NCI-H1092 (cell line): ENCODE measurements at regions not wholly inside any gene's neighbourhood (a gene's known extent, or its start where the extent isn't known, plus 50 kb on each side); places are given as distances from the start of the nearest gene placed in this dataset.

Source experiments
- DNase-seq: peaks from one replicate; lab custom pipeline; 2025; lab: John Stamatoyannopoulos, UW

GRCh38 chr6:90435207-90435899 lies 138.7 kb upstream of the BACH2 start:
- no peak for DNase-seq

DNA sequence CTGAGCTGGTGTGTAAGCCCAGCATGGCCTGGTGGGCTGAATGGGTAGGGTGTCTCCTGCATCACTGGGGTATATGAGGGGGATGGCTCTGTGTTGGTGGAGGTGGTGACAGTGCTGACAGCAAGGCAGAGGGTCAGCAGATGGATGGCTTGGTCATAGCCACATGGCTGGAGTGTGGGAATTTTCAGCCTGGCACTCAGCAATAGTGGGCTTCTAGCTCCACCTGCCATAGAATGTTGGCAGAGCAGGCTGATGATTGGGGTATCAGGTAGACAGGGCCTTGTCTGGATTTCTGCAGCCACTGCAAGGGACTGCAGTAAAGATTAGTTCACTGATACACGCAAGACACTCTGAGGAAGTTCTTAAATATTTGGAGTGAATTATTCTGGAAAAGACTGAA lies 137.5 kb upstream of the BACH2 start:
- no peak for DNase-seq

- no peak for DNase-seq
Observed at GRCh38 chr6:90432937-90433336, 136.3 kb upstream of the BACH2 start.

DNA sequence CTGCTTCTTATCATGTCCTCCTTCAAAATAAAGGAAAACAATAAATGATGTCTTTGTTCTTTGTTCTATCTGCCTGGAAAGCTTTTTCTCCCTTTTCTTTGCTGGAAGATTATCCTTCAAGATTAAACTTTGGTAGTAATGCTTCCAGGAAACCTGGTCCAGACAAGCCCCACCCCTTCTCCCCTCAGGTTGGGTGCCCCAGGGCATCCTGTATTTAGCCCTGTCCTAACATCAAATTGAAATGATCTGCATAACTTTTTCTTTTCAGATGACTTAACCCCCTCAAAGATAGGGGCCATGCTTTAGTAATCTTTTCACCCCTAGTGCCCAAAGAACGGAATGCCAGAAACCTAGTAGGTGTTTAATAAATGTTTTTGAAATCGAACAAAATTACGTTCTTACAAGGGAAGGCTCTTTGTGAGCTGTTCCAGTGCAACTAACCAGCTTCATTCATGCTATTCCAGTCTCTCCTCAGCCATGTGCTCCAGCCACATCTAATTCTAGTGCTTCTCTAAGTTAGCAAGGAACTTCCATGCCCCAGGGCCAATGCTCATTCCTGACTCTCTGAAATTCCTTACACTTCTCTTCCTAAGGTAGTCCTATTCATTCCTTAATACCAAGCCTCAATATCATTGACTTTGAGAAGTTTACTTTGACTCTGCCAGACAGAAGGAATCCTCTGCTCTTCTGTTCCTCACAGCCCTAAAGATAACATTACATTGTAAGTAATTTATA lies 135.6 kb upstream of the BACH2 start:
- no peak for DNase-seq

DNA sequence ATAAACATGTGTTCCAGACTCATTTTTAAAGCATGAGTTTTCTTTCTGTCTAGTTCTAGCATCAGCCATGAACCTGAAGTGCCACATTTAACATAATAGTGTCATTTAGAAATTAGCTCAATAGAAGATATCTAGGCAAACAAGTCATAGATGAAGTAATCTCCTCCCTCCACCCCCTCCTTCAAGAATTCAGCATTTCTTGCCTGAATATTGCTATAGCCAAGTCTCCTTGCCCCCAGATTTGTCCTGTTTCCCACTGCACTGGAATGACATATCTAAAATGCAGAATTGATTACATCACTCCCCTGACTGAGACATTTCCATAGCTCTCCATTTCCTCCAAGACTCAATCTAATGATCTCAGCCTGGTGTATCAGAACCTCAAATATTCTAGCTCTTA lies 134.9 kb upstream of the BACH2 start:
- no peak for DNase-seq

DNA sequence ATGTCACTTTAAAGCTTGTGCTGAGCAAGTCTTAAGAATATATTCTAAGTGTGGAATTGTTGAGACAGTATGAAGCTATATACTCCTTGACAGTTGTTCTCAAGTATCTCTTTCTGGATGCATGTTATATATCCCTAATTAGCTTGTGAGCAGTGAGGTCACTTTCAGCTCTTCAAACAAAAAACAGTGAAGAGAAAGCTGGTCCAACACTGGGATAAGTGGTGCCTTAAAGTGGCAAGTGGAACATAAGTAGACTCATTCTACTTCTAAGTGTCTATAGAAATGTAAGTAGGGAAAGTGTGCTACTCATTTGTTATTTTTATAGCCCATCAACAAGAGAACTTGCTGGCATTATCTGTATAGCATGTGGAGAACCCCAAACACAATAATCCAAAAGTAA lies 133.1 kb upstream of the BACH2 start:
- DNase-seq, result no peak

DNA sequence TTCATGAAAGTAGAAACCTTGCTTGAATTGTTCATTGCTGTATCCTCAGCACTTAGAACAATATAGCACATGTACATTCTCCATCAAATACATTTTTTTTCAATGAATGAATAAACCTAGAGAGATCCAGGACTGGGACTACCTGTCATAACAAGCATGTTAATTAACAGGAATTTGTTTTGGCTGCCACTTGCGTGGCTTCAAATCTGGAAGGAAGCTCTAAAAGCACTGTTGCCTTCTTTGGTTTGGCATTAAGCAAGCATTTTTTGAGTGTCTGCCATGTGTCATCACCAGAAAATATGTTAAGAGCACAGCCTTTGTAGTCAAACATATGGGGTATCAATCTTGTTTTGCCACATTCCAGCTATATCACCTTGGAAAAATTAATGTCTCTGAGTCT lies 131.9 kb upstream of the BACH2 start:
- no peak for DNase-seq

GRCh38 chr6:90425161-90425641 lies 128.6 kb upstream of the BACH2 start:
- DNase-seq, result no peak

DNA sequence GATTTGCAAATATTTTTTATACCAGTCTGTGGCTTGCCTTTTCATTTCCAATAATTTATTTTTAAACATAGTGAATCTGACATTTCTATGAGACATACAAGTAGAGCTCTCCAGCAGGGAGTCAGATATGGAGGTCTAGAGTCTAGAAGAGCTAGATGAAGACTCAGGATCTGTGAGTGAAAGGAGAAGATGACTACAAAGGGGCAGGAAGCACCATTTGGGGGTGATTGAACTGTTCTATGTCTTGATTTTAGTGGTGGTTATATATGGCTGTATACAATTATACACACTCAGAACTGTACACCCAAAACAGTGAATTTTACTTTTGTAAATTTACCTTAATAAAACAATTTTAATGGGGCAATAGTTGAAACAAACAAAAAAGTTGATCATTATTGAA lies 127.9 kb upstream of the BACH2 start:
- DNase-seq, result no peak

GRCh38 chr6:90421666-90422065 lies 125.0 kb upstream of the BACH2 start:
- DNase-seq, result no peak

GRCh38 chr6:90420500-90420899 lies 123.9 kb upstream of the BACH2 start:
- no peak for DNase-seq

GRCh38 chr6:90417385-90417784 lies 120.7 kb upstream of the BACH2 start:
- no peak for DNase-seq

DNA sequence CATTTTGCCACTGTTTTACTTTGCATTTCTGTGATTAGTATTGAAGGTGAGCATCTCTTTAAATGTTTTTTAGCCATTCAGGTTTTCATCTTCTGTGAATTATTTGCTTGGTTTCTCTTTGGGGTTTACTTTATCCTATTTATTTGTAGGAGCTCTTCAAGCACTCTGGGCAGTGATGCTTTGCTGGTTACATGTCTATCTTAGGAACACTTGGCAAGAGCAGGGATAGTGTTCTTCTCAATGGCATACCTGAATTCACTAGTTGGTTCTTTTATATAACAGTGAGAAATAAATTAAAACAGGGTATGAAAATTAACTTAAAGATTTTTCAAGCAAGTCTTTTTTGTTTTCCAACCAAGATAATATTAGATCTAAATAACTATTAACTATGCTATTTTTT lies 119.7 kb upstream of the BACH2 start:
- DNase-seq, result no peak

GRCh38 chr6:90415178-90415577 lies 118.5 kb upstream of the BACH2 start:
- DNase-seq, result no peak

GRCh38 chr6:90414352-90414751 lies 117.7 kb upstream of the BACH2 start:
- DNase-seq, result no peak

DNA sequence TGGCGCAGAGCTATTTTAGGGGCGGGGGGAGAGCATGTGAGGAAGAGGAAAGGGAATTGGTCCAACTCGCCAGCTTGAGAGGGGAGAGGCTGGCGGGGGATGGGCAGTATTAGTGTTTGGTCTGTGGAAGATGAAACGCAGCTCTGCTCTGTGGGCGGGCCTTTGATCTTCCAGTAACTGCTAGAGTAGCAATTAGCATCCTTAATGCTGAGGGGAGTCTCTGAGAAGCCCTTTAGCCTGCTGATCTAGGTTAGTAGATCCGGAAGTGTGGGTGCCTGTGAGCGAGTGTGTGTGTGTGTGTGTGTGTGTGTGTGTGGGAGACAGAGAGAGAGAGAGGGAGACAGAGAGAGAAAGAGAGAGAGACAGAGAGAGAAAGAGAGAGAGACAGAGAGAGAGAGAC lies 117.2 kb upstream of the BACH2 start:
- DNase-seq, result peak; percentile 22

DNA sequence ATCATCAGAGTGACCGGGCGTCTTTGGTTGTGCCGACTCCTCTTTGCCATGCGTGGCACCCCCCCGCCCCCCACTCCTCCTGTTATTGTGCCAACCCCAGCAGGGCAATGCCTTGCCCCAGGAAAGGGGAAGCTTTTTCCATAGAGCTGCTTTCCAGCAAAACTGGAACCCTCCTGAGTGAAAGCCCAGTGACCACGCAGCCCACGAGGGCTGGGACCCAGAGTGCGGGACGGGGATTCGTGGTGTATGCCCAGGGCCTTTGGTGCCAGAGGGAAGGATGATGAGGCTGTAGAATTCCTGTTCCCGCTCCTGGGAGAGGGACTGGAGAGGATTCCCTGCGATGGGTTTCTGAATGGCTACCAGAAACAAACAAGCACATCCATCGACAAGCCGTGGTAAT lies 116.8 kb upstream of the BACH2 start:
- DNase-seq, result no peak

- no peak for DNase-seq
Observed at GRCh38 chr6:90412538-90413369, 116.1 kb upstream of the BACH2 start.

GRCh38 chr6:90411292-90411781 lies 114.7 kb upstream of the BACH2 start:
- DNase-seq, result no peak

DNA sequence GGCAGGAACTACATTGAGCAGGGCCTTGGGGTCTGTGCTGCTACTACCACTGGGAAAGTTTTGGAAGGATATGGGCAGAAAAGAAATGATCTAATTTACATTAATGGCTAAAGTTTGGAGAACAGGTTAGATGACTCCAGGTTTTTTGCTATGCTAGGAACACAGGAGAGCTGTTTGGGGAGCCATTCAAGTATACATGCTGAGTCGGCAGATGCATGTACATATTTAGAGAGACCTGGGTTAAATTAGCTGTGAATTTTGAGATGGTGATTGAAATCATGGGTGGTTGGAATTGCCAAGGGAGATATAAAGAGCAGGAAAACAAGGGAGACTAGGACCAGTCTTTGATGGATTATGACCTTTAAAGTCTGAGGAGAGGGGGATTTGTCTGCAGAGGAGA lies 113.1 kb upstream of the BACH2 start:
- no peak for DNase-seq

DNA sequence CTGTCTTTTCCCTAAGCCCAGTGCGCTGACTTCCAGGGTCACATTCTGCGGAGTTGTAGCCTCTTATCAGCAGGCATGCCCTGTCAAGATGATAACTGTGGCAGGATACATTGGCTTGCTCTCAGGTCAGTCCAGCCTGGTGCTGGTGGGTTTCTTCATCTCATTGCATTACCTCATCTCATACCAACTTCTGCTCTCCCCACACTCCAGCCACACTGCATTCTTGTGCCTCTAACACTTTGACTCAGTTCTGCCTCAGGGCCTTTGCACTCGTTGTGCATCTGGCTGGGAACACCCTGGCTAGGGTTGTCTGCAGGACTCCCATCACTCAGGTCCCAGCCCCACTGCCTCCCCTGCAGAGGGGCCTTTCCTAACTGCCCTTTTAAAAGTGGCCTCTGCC lies 110.3 kb upstream of the BACH2 start:
- no peak for DNase-seq

GRCh38 chr6:90406142-90406794 lies 109.6 kb upstream of the BACH2 start:
- DNase-seq, result no peak
